ENCODE measurements at regions not wholly inside any gene's neighbourhood (a gene's known extent, or its start where the extent isn't known, plus 50 kb on each side); places are given as distances from the start of the nearest gene placed in this dataset.

GRCh38 chr14:26026384-26026783 lies 571.4 kb downstream of the NOVA1 start:
- no peak for TF ChIP-seq CTCF (conservative IDR thresholded peaks at IDR 0.05; ENCODE audit: low read depth, low read length)
- DNase-seq (ENCODE audit: low read depth), result no peak
- H3K4me3 ChIP-seq (ENCODE audit: low read length), result no peak overlapping the region

- no peak overlapping the region for H3K4me3 ChIP-seq (ENCODE audit: low read length)
- DNase-seq (ENCODE audit: low read depth), result no peak
- no peak for TF ChIP-seq CTCF (conservative IDR thresholded peaks at IDR 0.05; ENCODE audit: low read depth, low read length)
Observed at GRCh38 chr14:26023967-26024366, 573.9 kb downstream of the NOVA1 start.

- no peak for TF ChIP-seq CTCF (conservative IDR thresholded peaks at IDR 0.05; ENCODE audit: low read depth, low read length)
- DNase-seq (ENCODE audit: low read depth), result no peak
- no peak overlapping the region for H3K4me3 ChIP-seq (ENCODE audit: low read length)
Observed at GRCh38 chr14:26021759-26022158, 576.1 kb downstream of the NOVA1 start.

- TF ChIP-seq CTCF (conservative IDR thresholded peaks at IDR 0.05; ENCODE audit: low read depth, low read length), result no peak
- no peak overlapping the region for H3K4me3 ChIP-seq (ENCODE audit: low read length)
- no peak for DNase-seq (ENCODE audit: low read depth)
Observed at GRCh38 chr14:26017270-26017669, 580.6 kb downstream of the NOVA1 start.

- DNase-seq (ENCODE audit: low read depth), result no peak
Observed at GRCh38 chr14:26008290-26008689, 589.5 kb downstream of the NOVA1 start.

GRCh38 chr14:26004342-26004741 lies 593.5 kb downstream of the NOVA1 start:
- DNase-seq (ENCODE audit: low read depth), result no peak
- no peak for TF ChIP-seq CTCF (conservative IDR thresholded peaks at IDR 0.05; ENCODE audit: low read depth, low read length)
- no peak overlapping the region for H3K4me3 ChIP-seq (ENCODE audit: low read length)

More at GRCh38 chr14:26008290-26008689, 589.5 kb downstream of the NOVA1 start:
- no peak overlapping the region for H3K4me3 ChIP-seq (ENCODE audit: low read length)
- peak; percentile 24 for TF ChIP-seq CTCF (conservative IDR thresholded peaks at IDR 0.05; ENCODE audit: low read depth, low read length)

- H3K4me3 ChIP-seq (ENCODE audit: low read length), result no peak overlapping the region
- no peak for DNase-seq (ENCODE audit: low read depth)
- TF ChIP-seq CTCF (conservative IDR thresholded peaks at IDR 0.05; ENCODE audit: low read depth, low read length), result no peak
Observed at GRCh38 chr14:25993830-25994229, 604.0 kb downstream of the NOVA1 start.

Data from retinal pigment epithelial cell (primary cell).